ENCODE measurements at regions not wholly inside any gene's neighbourhood (a gene's known extent, or its start where the extent isn't known, plus 50 kb on each side); places are given as distances from the start of the nearest gene placed in this dataset.
"Not testable (repeated sequence)": the region's sequence is repeated elsewhere in the genome, so short reads cannot be mapped to it uniquely, and the experiment has no call there.

DNA sequence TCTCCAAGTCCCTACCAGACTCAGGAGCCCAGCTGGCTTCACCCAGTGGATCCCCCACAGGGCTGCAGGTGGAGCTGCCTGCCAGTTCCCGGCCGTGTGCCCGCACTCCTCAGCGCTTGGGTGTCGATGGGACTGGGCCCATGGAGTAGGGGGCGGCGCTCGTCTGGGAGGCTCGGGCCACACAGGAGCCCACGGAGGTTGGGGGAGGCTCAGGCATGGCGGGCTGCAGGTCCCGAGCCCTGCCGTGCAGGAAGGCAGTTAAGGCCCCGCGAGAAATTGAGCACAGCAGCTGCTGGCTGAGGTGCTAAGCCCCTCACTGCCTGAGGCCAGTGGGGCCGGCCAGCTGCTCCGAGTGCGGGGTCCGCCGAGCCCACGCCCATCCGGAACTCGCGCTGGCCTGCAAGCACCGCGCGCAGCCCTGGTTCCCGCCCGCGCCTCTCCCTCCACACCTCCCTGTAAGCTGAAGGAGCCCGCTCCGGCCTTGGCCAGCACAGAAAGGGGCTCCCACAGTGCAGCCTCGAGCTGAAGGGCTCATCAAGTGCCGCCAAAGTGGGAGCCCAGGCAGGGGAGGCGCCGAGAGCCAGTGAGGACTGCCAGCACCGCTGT is 1771.1 kb downstream of the OLFM4 start (continued):
- TF ChIP-seq, protein P1, sequence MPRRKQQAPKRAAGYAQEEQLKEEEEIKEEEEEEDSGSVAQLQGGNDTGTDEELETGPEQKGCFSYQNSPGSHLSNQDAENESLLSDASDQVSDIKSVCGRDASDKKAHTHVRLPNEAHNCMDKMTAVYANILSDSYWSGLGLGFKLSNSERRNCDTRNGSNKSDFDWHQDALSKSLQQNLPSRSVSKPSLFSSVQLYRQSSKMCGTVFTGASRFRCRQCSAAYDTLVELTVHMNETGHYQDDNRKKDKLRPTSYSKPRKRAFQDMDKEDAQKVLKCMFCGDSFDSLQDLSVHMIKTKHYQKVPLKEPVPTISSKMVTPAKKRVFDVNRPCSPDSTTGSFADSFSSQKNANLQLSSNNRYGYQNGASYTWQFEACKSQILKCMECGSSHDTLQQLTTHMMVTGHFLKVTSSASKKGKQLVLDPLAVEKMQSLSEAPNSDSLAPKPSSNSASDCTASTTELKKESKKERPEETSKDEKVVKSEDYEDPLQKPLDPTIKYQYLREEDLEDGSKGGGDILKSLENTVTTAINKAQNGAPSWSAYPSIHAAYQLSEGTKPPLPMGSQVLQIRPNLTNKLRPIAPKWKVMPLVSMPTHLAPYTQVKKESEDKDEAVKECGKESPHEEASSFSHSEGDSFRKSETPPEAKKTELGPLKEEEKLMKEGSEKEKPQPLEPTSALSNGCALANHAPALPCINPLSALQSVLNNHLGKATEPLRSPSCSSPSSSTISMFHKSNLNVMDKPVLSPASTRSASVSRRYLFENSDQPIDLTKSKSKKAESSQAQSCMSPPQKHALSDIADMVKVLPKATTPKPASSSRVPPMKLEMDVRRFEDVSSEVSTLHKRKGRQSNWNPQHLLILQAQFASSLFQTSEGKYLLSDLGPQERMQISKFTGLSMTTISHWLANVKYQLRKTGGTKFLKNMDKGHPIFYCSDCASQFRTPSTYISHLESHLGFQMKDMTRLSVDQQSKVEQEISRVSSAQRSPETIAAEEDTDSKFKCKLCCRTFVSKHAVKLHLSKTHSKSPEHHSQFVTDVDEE (CRISPR knock-in tag; IDR thresholded peaks at IDR 0.05) = no peak
- TF ChIP-seq CSDC2 (CRISPR knock-in tag; IDR thresholded peaks at IDR 0.05) (no peak), BACH2 (CRISPR knock-in tag; IDR thresholded peaks at IDR 0.05; ENCODE audit: borderline replicate concordance) (no peak), ARNTL (CRISPR knock-in tag; IDR thresholded peaks at IDR 0.05; ENCODE audit: borderline replicate concordance, low read depth) (no peak), GLIS3 (CRISPR knock-in tag; IDR thresholded peaks at IDR 0.05) (no peak), OSR1 (CRISPR knock-in tag; IDR thresholded peaks at IDR 0.05) (no peak), RARB (CRISPR knock-in tag; IDR thresholded peaks at IDR 0.05) (no peak)

DNA sequence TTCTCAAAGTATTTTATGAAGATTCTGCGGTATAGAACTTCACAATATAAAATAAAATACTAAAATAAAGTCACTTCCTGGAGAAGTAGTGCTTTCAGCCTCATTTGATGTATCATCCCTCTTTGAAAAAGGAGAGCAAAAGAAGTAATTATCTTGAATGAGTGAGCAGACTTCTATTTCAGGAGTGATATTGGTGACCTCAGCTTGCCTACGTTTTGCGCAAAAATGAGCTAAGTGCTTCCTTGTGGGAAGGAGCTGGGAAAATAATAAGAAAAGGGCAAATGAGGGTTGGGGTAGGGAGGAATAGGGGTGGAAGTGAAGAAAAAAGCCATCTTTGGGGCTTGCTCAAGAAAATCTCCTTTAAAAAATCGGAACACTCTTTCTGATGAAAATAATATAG is 1773.6 kb downstream of the OLFM4 start:
- TF ChIP-seq ZFP3 (CRISPR knock-in tag; IDR thresholded peaks at IDR 0.05) (no peak), RARB (CRISPR knock-in tag; IDR thresholded peaks at IDR 0.05) (no peak), ISL1 (CRISPR knock-in tag; IDR thresholded peaks at IDR 0.05) (no peak), ZC3H10 (CRISPR knock-in tag; IDR thresholded peaks at IDR 0.05) (no peak), ZNF8 (CRISPR knock-in tag; IDR thresholded peaks at IDR 0.05) (no peak)
- no peak for ATAC-seq

DNA sequence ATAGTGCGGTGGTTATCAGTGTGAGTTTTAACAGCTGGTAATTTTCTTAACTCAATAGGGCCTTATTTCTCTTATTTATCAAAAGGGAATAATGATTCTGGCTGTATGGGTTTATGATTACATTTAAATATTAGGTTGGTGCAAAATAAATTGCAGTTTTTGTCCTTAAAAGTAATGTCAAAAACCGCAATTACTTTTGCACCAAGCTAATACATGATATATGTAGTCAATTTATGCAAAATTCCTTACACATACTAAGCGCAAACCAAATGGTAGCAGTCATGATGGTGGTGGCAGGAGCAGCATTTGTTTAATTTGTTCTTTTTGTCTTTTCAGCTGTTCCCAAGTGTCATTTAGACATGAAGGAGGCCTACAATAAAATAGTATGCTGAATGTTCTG is 1777.1 kb downstream of the OLFM4 start:
- ATAC-seq = no peak
- no peak for TF ChIP-seq ARNTL (CRISPR knock-in tag; IDR thresholded peaks at IDR 0.05; ENCODE audit: borderline replicate concordance, low read depth)
- TF ChIP-seq ESRRG (CRISPR knock-in tag; IDR thresholded peaks at IDR 0.05) = no peak
- no peak for TF ChIP-seq PPARA (CRISPR knock-in tag; IDR thresholded peaks at IDR 0.05; ENCODE audit: borderline replicate concordance)

- not testable (repeated sequence) for ATAC-seq
Measured at GRCh38 chr13:54821938-54822470, 1793.4 kb downstream of the OLFM4 start.

- not testable (repeated sequence) for ATAC-seq
Measured at GRCh38 chr13:54829391-54830068, 1800.9 kb downstream of the OLFM4 start.

DNA sequence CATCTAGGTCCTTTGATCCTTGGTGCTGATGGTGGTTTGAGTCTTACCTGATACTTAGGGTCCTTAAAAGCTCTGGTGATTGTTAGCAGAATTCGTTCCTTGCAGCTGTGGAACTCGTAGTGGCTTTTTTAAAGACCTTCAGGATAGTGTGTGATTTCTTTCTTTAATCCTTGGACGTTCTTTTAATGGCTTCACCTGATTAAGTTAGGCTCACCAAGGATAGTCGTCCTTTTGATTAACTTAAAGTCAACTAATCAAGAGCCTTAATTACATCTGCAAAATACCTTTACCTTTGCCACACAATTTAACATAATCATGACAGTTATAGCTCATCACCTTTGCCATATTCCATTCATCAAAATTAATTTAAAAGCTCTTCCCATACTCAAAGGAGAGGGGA is 1807.7 kb downstream of the OLFM4 start:
- TF ChIP-seq POU6F1 (CRISPR knock-in tag; IDR thresholded peaks at IDR 0.05; ENCODE audit: borderline replicate concordance, low read depth) = no peak
- TF ChIP-seq BACH2 (CRISPR knock-in tag; IDR thresholded peaks at IDR 0.05; ENCODE audit: borderline replicate concordance) = no peak
- no peak for TF ChIP-seq PPARA (CRISPR knock-in tag; IDR thresholded peaks at IDR 0.05; ENCODE audit: borderline replicate concordance)
- TF ChIP-seq, protein P2, sequence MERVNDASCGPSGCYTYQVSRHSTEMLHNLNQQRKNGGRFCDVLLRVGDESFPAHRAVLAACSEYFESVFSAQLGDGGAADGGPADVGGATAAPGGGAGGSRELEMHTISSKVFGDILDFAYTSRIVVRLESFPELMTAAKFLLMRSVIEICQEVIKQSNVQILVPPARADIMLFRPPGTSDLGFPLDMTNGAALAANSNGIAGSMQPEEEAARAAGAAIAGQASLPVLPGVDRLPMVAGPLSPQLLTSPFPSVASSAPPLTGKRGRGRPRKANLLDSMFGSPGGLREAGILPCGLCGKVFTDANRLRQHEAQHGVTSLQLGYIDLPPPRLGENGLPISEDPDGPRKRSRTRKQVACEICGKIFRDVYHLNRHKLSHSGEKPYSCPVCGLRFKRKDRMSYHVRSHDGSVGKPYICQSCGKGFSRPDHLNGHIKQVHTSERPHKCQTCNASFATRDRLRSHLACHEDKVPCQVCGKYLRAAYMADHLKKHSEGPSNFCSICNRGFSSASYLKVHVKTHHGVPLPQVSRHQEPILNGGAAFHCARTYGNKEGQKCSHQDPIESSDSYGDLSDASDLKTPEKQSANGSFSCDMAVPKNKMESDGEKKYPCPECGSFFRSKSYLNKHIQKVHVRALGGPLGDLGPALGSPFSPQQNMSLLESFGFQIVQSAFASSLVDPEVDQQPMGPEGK (CRISPR knock-in tag; IDR thresholded peaks at IDR 0.05; ENCODE audit: borderline replicate concordance) = no peak
- no peak for TF ChIP-seq ISL1 (CRISPR knock-in tag; IDR thresholded peaks at IDR 0.05)
- TF ChIP-seq, protein P1 (CRISPR knock-in tag; IDR thresholded peaks at IDR 0.05) = no peak
- TF ChIP-seq SNAI2 (CRISPR knock-in tag; IDR thresholded peaks at IDR 0.05) = no peak
- no peak for TF ChIP-seq GLIS3 (CRISPR knock-in tag; IDR thresholded peaks at IDR 0.05)
- TF ChIP-seq, protein P3, sequence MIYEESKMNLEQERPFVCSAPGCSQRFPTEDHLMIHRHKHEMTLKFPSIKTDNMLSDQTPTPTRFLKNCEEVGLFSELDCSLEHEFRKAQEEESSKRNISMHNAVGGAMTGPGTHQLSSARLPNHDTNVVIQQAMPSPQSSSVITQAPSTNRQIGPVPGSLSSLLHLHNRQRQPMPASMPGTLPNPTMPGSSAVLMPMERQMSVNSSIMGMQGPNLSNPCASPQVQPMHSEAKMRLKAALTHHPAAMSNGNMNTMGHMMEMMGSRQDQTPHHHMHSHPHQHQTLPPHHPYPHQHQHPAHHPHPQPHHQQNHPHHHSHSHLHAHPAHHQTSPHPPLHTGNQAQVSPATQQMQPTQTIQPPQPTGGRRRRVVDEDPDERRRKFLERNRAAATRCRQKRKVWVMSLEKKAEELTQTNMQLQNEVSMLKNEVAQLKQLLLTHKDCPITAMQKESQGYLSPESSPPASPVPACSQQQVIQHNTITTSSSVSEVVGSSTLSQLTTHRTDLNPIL (CRISPR knock-in tag; IDR thresholded peaks at IDR 0.05; ENCODE audit: low read depth) = no peak
- TF ChIP-seq ESRRG (CRISPR knock-in tag; IDR thresholded peaks at IDR 0.05) = no peak
- TF ChIP-seq ZC3H10 (CRISPR knock-in tag; IDR thresholded peaks at IDR 0.05) = no peak
- TF ChIP-seq ZNF70 (CRISPR knock-in tag; IDR thresholded peaks at IDR 0.05) = no peak
- TF ChIP-seq ZFP3 (CRISPR knock-in tag; IDR thresholded peaks at IDR 0.05) = no peak
- TF ChIP-seq ZFP30 (CRISPR knock-in tag; IDR thresholded peaks at IDR 0.05) = no peak
- ATAC-seq = no peak
